H1 (cell line): ENCODE measurements at regions not wholly inside any gene's neighbourhood (a gene's known extent, or its start where the extent isn't known, plus 50 kb on each side); places are given as distances from the start of the nearest gene placed in this dataset.

Source experiments
- CTCF ChIA-PET: fragments of 300-600 bp; sonication (Branson Sonifier 250); formaldehyde crosslinking; loops from one replicate; lab custom pipeline; 2021; ENCODE audit not compliant: partially characterized antibody; lab: Charles Lee
- POLR2A ChIA-PET: fragments of 300-600 bp; sonication (Branson Sonifier 250); formaldehyde crosslinking; loops from one replicate; lab custom pipeline; 2021; ENCODE audit warnings: inconsistent platforms; ENCODE audit not compliant: partially characterized antibody; lab: Charles Lee
- DNase-seq, 2 experiments: peaks; one replicate each; pipeline versions ENCODE4 v3.0.0 to v3.0.0-alpha.2; 2010 to 2022; ENCODE audit warnings: low spot score in 2 of 2, low read depth in 1 of 2, mixed read lengths in 1 of 2
- FAIRE-seq: peaks from 2 replicates; lab custom pipeline; 2011; peaks lifted over from hg19 to GRCh38; lab: Jason Lieb, UNC
- H2AFZ ChIP-seq: 2 replicates; pipeline ENCODE4 v1.8.1; 2012; ENCODE audit warnings: low read length, inconsistent platforms
- H2AK5ac ChIP-seq: 2 replicates; pipeline ENCODE4 v1.6.1; 2013; ENCODE audit warnings: low read depth, low read length
- H2BK120ac ChIP-seq: replicated peaks from 2 replicates; pipeline ENCODE3; 2013; ENCODE audit warnings: low read depth, low read length, inconsistent platforms
- H2BK12ac ChIP-seq: 2 replicates; pipeline ENCODE4 v1.6.1; 2013; ENCODE audit warnings: low read depth, low read length
- H2BK15ac ChIP-seq: 2 replicates; pipeline ENCODE4 v1.6.1; 2013; ENCODE audit warnings: low read length
- H2BK20ac ChIP-seq: 2 replicates; pipeline ENCODE4 v1.6.1; 2013; ENCODE audit warnings: low read length
- H2BK5ac ChIP-seq: 2 replicates; pipeline ENCODE4 v1.6.1; 2013; ENCODE audit warnings: low read depth, low read length
- H3K14ac ChIP-seq: 2 replicates; pipeline ENCODE4 v1.6.1; 2013; ENCODE audit warnings: inconsistent platforms; ENCODE audit not compliant: insufficient read length
- H3K18ac ChIP-seq: 2 replicates; pipeline ENCODE4 v1.6.1; 2013; ENCODE audit warnings: low read length; ENCODE audit errors: extremely low read depth
- H3K23ac ChIP-seq: 2 replicates; pipeline ENCODE4 v1.6.1; 2013; ENCODE audit warnings: inconsistent platforms; ENCODE audit not compliant: insufficient read length
- H3K23me2 ChIP-seq: 2 replicates; pipeline ENCODE4 v1.6.1; 2013; ENCODE audit warnings: low read depth, low read length
- H3K27ac ChIP-seq: 2 replicates; pipeline ENCODE4 v1.6.1; 2011; ENCODE audit warnings: low read depth, low read length, inconsistent platforms
- H3K27me3 ChIP-seq, 4 experiments: replicated peaks in 1 of 4; 1 replicate in 1 of 4; 2 replicates in 3 of 4; pipeline versions ENCODE4 v1.6.1 to v1.8.1; 2011 to 2013; ENCODE audit warnings: low read length in 3 of 4, mild to moderate bottlenecking in 3 of 4, inconsistent platforms in 2 of 4, mixed read lengths in 2 of 4, moderate library complexity in 1 of 4; ENCODE audit not compliant: control insufficient read depth in 3 of 4, insufficient read depth in 3 of 4; ENCODE audit errors: extremely low read depth in 1 of 4
- H3K36me3 ChIP-seq, 4 experiments: 2 replicates each; pipeline versions ENCODE4 v1.6.1 to v1.8.1; 2011 to 2013; ENCODE audit warnings: mild to moderate bottlenecking in 4 of 4, low read length in 3 of 4, moderate library complexity in 2 of 4, control low read depth in 1 of 4, inconsistent platforms in 1 of 4; ENCODE audit not compliant: insufficient read depth in 4 of 4, control insufficient read depth in 2 of 4
- H3K4ac ChIP-seq: replicated peaks from 2 replicates; pipeline ENCODE3; 2013; ENCODE audit warnings: low read length, low read depth, mixed read lengths, inconsistent platforms; ENCODE audit not compliant: insufficient read length
- H3K4me1 ChIP-seq, 4 experiments: replicated peaks in 1 of 4; 1 replicate in 1 of 4; 2 replicates in 3 of 4; pipeline versions ENCODE4 v1.6.1 to v1.8.1; 2011 to 2013; ENCODE audit warnings: low read length in 3 of 4, inconsistent platforms in 2 of 4, mixed read lengths in 1 of 4; ENCODE audit not compliant: insufficient read depth in 4 of 4, control insufficient read depth in 3 of 4
- H3K4me2 ChIP-seq, 2 experiments: 2 replicates each; pipeline versions ENCODE4 v1.6.1 to v1.8.1; 2011 to 2013; ENCODE audit warnings: low read depth in 2 of 2, low read length in 2 of 2, control low read depth in 1 of 2, inconsistent platforms in 1 of 2, mild to moderate bottlenecking in 1 of 2; ENCODE audit not compliant: insufficient read depth in 1 of 2
- H3K4me3 ChIP-seq, 4 experiments: fragments of 200-600, 300-600 bp in 1 of 4; sonication (generic), shearing (Covaris generic), sonication (Bioruptor Twin) in 1 of 4; 2 replicates each; pipeline versions ENCODE4 v1.5.1 to v1.8.1; 2011 to 2016; ENCODE audit warnings: low read length in 4 of 4, low read depth in 3 of 4, control low read depth in 2 of 4, inconsistent platforms in 2 of 4, mild to moderate bottlenecking in 2 of 4, mixed read lengths in 1 of 4, moderate library complexity in 1 of 4; ENCODE audit not compliant: insufficient read depth in 2 of 4; ENCODE audit errors: extremely low read depth in 1 of 4
- H3K56ac ChIP-seq: replicated peaks from 2 replicates; pipeline ENCODE3; 2013; ENCODE audit warnings: low read depth, mild to moderate bottlenecking, mixed read lengths, low read length, inconsistent platforms; ENCODE audit not compliant: insufficient read length
- H3K79me1 ChIP-seq: 2 replicates; pipeline ENCODE4 v1.6.1; 2013; ENCODE audit warnings: low read depth, low read length, control low read depth
- H3K79me2 ChIP-seq, 2 experiments: 2 replicates each; pipeline versions ENCODE4 v1.6.1 to v1.8.1; 2012 to 2013; ENCODE audit warnings: low read length in 2 of 2, mild to moderate bottlenecking in 2 of 2, inconsistent platforms in 1 of 2; ENCODE audit not compliant: insufficient read depth in 2 of 2, control insufficient read depth in 1 of 2
- H3K9ac ChIP-seq, 4 experiments: replicated peaks in 1 of 4; 1 replicate in 1 of 4; 2 replicates in 3 of 4; pipeline versions ENCODE4 v1.6.1 to v1.8.1; 2011 to 2013; ENCODE audit warnings: low read depth in 3 of 4, low read length in 3 of 4, control low read depth in 2 of 4, mild to moderate bottlenecking in 2 of 4, moderate library complexity in 2 of 4, inconsistent platforms in 1 of 4; ENCODE audit errors: extremely low read depth in 1 of 4
- H3K9me3 ChIP-seq, 2 experiments: 2 replicates each; pipeline versions ENCODE4 v1.6.1 to v1.8.1; 2012 to 2013; ENCODE audit warnings: mild to moderate bottlenecking in 2 of 2, moderate library complexity in 2 of 2, control low read depth in 1 of 2, inconsistent platforms in 1 of 2, low read depth in 1 of 2, low read length in 1 of 2, mixed read lengths in 1 of 2; ENCODE audit not compliant: insufficient read depth in 2 of 2
- H4K20me1 ChIP-seq, 2 experiments: replicated peaks in 1 of 2; 2 replicates each; pipeline versions ENCODE3 to v1.8.1; 2011 to 2013; ENCODE audit warnings: inconsistent platforms in 2 of 2, low read length in 2 of 2, mild to moderate bottlenecking in 1 of 2; ENCODE audit not compliant: insufficient read depth in 2 of 2, control insufficient read depth in 1 of 2
- H4K5ac ChIP-seq: 2 replicates; pipeline ENCODE4 v1.6.1; 2013; ENCODE audit warnings: low read length, low read depth, mixed read lengths, inconsistent platforms; ENCODE audit not compliant: insufficient read length
- H4K8ac ChIP-seq: 2 replicates; pipeline ENCODE4 v1.8.0; 2013; ENCODE audit warnings: mild to moderate bottlenecking, moderate library complexity, low read length, inconsistent platforms; ENCODE audit not compliant: insufficient read depth; ENCODE audit errors: extremely low read depth
- H4K91ac ChIP-seq: replicated peaks from 2 replicates; pipeline ENCODE3; 2013; ENCODE audit warnings: low read length, mixed read lengths, inconsistent platforms; ENCODE audit not compliant: insufficient read length
- ATF2 ChIP-seq: IDR thresholded peaks from 2 replicates; pipeline ENCODE4 v1.6.1; 2012; ENCODE audit warnings: low read length, inconsistent platforms
- ATF3 ChIP-seq: IDR thresholded peaks from 2 replicates; pipeline ENCODE4 v1.6.1; 2011; ENCODE audit warnings: low read depth, mild to moderate bottlenecking, low read length; ENCODE audit not compliant: insufficient read depth
- CHD1 ChIP-seq: IDR thresholded peaks from 2 replicates; pipeline ENCODE4 v1.6.1; 2012; ENCODE audit warnings: low read depth, low read length, improper control_type of control experiment
- GABPA ChIP-seq: IDR thresholded peaks from 2 replicates; pipeline ENCODE4 v1.6.1; 2011; ENCODE audit warnings: mild to moderate bottlenecking, low read length, moderate library complexity, borderline replicate concordance; ENCODE audit not compliant: insufficient read depth
- JUN ChIP-seq: IDR thresholded peaks from 2 replicates; pipeline ENCODE4 v1.6.1; 2011; ENCODE audit warnings: low read depth, mild to moderate bottlenecking, improper control_type of control experiment, low read length
- ZNF274 ChIP-seq: IDR thresholded peaks from 2 replicates; pipeline ENCODE4 v1.7.0; 2012; ENCODE audit warnings: low read length, borderline replicate concordance; ENCODE audit errors: extremely low read depth
- WGBS, 2 experiments: shearing (Covaris generic) in 1 of 2; methylation state at CpG; one replicate each; pipeline versions ENCODE4 v1.1.6 to v1.1.7; 2013 to 2015; ENCODE audit warnings: low lambda C conversion rate in 2 of 2, mixed read lengths in 2 of 2, inconsistent platforms in 1 of 2, low coverage in 1 of 2, missing lambda C conversion rate in 1 of 2; ENCODE audit not compliant: insufficient replicate concordance in 2 of 2, insufficient coverage in 1 of 2, insufficient read length in 1 of 2; ENCODE audit errors: extremely low coverage in 1 of 2, missing lambda C conversion rate in 1 of 2; 5-methylcytosine and 5-hydroxymethylcytosine counted together

- no peak overlapping the region for H2BK120ac ChIP-seq
- H3K79me1 ChIP-seq = no peaks in the 10 kb centered on the region
- no peak overlapping the region for H3K4me3 ChIP-seq
- H2AK5ac ChIP-seq = no peak overlapping the region
- H2BK20ac ChIP-seq = no peak overlapping the region
- peaks cover 7% of the 10 kb centered on the region for H3K23me2 ChIP-seq
- H2BK12ac ChIP-seq = no peak overlapping the region
- no peak overlapping the region for H2BK15ac ChIP-seq
- H2AFZ ChIP-seq = no peak overlapping the region
- H4K20me1 ChIP-seq = no peaks in the 10 kb centered on the region
- H3K27me3 ChIP-seq = peaks cover 0 to 10% (median 0%) of the 10 kb centered on the region in 4 experiments; a peak in 4 of 7 replicates
- H3K18ac ChIP-seq = no peak overlapping the region
- H3K4ac ChIP-seq = no peak overlapping the region
- H4K5ac ChIP-seq = no peak overlapping the region
- H4K8ac ChIP-seq = no peak overlapping the region; the same call in 1 of the 2 replicates
- no peak overlapping the region for H3K14ac ChIP-seq
- DNase-seq (no peak), FAIRE-seq (no peak)
- H4K91ac ChIP-seq = no peak overlapping the region
- WGBS, 2 experiments = 96% methylated on average over 14 of the region's 14 CpGs; no CpG with 5 or more reads in 1 of the 2 experiments
- H3K56ac ChIP-seq = no peak overlapping the region
- no peak overlapping the region for H2BK5ac ChIP-seq
- H3K4me1 ChIP-seq = peaks cover 0 to 6% (median 1%) of the 10 kb centered on the region in 4 experiments; a peak in 3 of 7 replicates
- no peak for TF ChIP-seq ATF2
- no peak for TF ChIP-seq CHD1
- TF ChIP-seq GABPA = no peak
- TF ChIP-seq ATF3 = no peak
- no peak for TF ChIP-seq ZNF274
- no peak for TF ChIP-seq JUN
- CTCF ChIA-PET = interaction anchor here (0.7 to 1.9 kb wide), 8 partner anchors 11 to 160 kb away, joined by 3 to 8 read pairs (median 4); no protein-coding TSS in a partner anchor
- H3K9ac ChIP-seq = no peak overlapping the region
- H3K9me3 ChIP-seq = no peaks in the 10 kb centered on the region
- H3K4me2 ChIP-seq = no peak overlapping the region
- no peak overlapping the region for H3K27ac ChIP-seq
- H3K79me2 ChIP-seq = no peaks in the 10 kb centered on the region
- POLR2A ChIA-PET = no interaction called here
- no peak overlapping the region for H3K23ac ChIP-seq
- no peaks in the 10 kb centered on the region for H3K36me3 ChIP-seq
These were observed 220.4 kb downstream of the VAPA start for GRCh38 chr18:10134204-10134603.
